AG09319 (cell line): ENCODE measurements at regions not wholly inside any gene's neighbourhood (a gene's known extent, or its start where the extent isn't known, plus 50 kb on each side); places are given as distances from the start of the nearest gene placed in this dataset.
"Not testable (repeated sequence)": the region's sequence is repeated elsewhere in the genome, so short reads cannot be mapped to it uniquely, and the experiment has no call there.

ENCODE experiments used
- DNase-seq: peaks from one replicate; pipeline ENCODE4 v3.0.0-alpha.2; 2010; ENCODE audit warnings: low read depth; ENCODE audit errors: extremely low read depth
- TF ChIP-seq, protein P1 (sequence below): IDR thresholded peaks from 2 replicates; pipeline ENCODE4 v1.5.1; 2011; ENCODE audit warnings: low read depth, mild to moderate bottlenecking, inconsistent platforms, low read length, moderate library complexity

DNA sequence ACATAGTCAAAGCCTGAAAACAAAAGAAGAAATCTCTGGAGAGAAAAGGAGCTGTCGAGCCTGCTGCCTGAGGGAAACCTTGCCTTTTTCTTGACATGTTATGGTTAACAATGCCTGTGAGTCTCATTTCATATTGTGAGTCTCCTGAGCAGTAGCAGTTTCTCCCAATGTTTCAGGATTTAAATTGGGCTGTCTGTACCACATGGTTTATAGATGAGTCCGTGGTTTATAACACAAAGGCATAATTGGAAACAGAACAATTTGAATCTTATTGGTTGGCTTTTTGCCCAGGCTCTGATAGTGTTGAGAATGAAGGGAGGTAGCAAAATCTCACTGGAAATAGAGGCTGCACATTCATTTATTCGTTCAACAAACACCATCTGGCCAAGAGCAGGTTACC lies 540.9 kb downstream of the RAB38 start:
- DNase-seq = no peak
- TF ChIP-seq, protein P1, sequence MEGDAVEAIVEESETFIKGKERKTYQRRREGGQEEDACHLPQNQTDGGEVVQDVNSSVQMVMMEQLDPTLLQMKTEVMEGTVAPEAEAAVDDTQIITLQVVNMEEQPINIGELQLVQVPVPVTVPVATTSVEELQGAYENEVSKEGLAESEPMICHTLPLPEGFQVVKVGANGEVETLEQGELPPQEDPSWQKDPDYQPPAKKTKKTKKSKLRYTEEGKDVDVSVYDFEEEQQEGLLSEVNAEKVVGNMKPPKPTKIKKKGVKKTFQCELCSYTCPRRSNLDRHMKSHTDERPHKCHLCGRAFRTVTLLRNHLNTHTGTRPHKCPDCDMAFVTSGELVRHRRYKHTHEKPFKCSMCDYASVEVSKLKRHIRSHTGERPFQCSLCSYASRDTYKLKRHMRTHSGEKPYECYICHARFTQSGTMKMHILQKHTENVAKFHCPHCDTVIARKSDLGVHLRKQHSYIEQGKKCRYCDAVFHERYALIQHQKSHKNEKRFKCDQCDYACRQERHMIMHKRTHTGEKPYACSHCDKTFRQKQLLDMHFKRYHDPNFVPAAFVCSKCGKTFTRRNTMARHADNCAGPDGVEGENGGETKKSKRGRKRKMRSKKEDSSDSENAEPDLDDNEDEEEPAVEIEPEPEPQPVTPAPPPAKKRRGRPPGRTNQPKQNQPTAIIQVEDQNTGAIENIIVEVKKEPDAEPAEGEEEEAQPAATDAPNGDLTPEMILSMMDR = no peak

DNA sequence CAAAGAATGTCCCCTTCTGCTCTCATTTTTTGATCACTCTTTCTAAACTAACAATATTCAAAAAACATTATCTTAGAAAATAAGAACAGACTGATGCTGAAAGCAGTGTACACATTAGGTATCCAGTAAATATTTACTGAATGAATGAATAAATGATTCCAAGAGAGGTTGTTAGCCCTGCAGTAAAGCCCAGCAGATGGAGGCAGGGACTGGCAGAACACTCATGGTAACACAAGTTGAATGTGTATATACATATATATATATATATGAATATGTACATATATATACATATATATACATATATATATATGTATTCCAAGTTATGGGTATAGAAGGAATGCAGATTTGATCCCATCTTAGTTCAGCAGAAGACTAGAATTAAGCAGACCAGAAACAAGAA lies 546.3 kb downstream of the RAB38 start:
- no peak for DNase-seq
- TF ChIP-seq, protein P1 = no peak

DNA sequence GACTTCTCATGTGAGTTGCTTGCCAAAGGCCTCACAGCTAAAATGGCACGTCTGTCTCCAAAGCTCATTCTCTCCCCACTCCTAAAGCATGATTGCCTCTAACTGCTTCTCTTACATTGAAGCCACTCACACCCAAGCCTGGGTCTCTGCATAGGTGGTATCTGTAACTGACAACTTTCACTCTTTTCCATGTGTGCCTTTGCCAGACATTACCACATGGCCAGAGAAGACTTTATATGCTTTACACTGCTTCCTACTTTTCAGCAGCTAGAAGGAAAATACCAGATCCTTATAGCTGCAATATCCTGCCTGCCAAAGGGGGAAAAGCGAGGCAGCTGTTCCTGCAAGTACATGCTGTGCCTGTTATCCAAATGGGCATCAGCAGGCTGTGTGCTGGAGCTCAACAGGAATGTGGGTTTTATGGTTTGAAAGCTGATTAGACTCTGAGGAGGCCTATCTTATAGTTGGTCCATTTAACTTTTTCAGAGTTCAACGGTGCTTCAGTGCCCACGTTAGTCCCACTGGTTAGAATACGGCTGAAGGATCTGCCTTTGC lies 547.1 kb downstream of the RAB38 start:
- no peak for DNase-seq

DNA sequence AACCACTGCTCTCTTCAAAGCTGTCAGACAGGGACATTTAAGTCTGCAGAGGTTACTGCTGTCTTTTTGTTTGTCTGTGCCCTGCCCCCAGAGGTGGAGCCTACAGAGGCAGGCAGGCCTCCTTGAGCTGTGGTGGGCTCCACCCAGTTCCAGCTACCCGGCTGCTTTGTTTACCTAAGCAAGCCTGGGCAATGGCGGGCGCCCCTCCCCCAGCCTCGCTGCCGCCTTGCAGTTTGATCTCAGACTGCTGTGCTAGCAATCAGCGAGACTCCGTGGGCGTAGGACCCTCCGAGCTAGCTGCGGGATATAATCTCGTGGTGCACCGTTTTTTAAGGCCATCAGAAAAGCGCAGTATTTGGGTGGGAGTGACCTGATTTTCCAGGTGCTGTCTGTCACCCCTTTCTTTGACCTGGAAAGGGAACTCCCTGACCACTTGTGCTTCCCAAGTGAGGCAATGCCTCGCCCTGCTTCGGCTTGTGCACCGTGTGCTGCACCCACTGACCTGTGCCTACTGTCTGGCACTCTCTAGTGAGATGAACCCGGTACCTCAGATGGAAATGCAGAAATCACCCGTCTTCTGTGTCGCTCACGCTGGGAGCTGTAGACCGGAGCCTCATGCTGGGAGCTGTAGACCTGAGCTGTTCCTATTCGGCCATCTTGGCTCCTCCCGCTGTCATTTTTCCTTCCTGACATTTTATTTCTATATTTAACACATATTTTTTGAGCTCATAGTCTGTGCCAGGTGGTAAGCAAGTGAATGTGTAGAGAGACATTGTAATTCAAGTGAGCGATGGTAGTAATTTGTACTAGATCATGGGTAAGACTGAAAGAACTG lies 551.5 kb downstream of the RAB38 start:
- not testable (repeated sequence) for DNase-seq

More for the DNA sequence above, 547.1 kb downstream of the RAB38 start:
- TF ChIP-seq, protein P1 = no peak

DNA sequence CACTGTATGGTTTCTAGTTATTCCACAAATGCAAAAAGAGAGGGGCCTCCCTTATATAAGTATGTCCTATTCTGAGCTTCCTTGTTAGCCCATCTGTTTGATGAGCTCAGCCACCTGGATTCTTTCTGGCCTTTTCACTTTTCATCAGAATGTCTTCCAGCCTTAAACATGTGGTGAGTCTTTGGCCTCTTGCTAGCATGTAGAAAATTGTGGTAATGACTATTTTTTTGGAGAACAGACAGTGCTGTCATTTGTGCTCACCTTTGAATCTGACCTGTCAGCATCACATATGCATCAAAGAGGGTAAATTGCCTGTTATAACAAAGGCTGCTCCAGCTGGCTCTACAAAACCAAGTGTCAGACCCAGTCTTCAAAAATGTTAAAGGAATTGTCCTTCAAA lies 558.7 kb downstream of the RAB38 start:
- TF ChIP-seq, protein P1 = no peak
- no peak for DNase-seq

DNA sequence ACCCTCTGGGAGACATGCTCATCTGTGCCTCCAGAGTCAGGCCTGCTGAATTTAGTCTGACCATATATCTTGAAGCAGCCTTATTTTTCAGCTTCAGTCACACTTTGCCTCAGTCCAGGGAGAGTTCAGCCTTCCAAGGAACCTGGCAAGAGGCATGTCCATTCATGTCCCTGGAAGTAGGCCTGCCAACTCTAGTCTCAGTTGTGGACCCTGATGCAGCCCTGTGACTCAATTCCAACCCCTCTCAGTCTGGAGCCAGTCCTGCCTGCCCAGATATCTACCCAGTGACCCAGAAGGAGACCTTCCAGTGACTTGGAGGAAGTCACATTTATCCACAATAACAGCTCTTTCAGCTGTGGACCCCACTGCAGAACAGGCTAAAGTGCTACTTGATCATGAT lies 566.6 kb downstream of the TMEM135 start:
- no peak for DNase-seq
- TF ChIP-seq, protein P1 = no peak

DNA sequence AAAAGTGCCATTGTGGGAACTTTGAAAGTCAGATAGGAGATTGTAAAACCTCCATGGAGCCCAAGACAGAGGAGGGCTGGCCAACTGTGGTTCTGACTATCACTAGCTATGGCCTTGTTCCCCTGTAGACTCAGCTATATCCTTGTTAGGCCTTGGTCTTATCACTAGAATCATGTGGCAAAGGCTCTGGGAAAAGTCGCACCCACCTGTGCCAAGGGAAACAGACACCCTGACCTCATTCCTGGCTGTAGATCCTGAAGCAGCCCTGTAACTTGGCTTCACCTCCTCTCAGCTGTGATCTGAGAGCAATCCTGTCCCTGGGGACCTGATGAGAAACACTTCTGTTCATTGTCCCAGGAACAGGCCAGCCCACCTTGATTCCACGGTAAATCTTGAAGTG lies 566.2 kb downstream of the TMEM135 start:
- DNase-seq = no peak
- TF ChIP-seq, protein P1 = no peak
